CD4-positive, alpha-beta T cell (primary cell): ENCODE measurements at regions not wholly inside any gene's neighbourhood (a gene's known extent, or its start where the extent isn't known, plus 50 kb on each side); places are given as distances from the start of the nearest gene placed in this dataset.

Experiments used
- ATAC-seq: fragments of 200-7000 bp; cut with Tn5 transposase; one replicate; pipeline ENCODE4 v1.10.0; 2022; ENCODE audit warnings: mild to moderate bottlenecking; ENCODE audit not compliant: poor library complexity
- CTCF ChIA-PET: fragments of 350-600 bp; sonication (Branson Sonifier 250); formaldehyde crosslinking; loops from one replicate; lab custom pipeline; 2021; ENCODE audit warnings: antibody characterized with exemption, inconsistent platforms; lab: Charles Lee
- POLR2A ChIA-PET: fragments of 350-600 bp; sonication (Branson Sonifier 250); formaldehyde crosslinking; loops from one replicate; lab custom pipeline; 2021; ENCODE audit warnings: antibody characterized with exemption, inconsistent platforms; lab: Charles Lee
- DNase-seq, 14 experiments: peaks; one replicate each; pipeline ENCODE4 v3.0.0-alpha.2; 2013 to 2020; ENCODE audit warnings: mixed read lengths in 2 of 14
- H3K27ac ChIP-seq, 2 donors: one replicate each; pipeline versions ENCODE4 v1.5.1 to v1.7.0; 2013; ENCODE audit warnings: low read length in 2 of 2, low read depth in 1 of 2, mild to moderate bottlenecking in 1 of 2
- H3K27me3 ChIP-seq, 2 experiments: 1 replicate in 1 of 2; 2 replicates in 1 of 2; pipeline versions ENCODE4 v1.6.1 to v1.7.0; 2013; ENCODE audit warnings: low read length in 2 of 2, control low read depth in 1 of 2, mild to moderate bottlenecking in 1 of 2, moderate library complexity in 1 of 2; ENCODE audit not compliant: insufficient read depth in 2 of 2, control insufficient read depth in 1 of 2
- H3K36me3 ChIP-seq: one replicate; pipeline ENCODE4 v1.6.1; 2013; ENCODE audit warnings: low read length, control low read depth; ENCODE audit not compliant: insufficient read depth
- H3K4me1 ChIP-seq: one replicate; pipeline ENCODE4 v1.6.1; 2013; ENCODE audit warnings: low read length, control low read depth; ENCODE audit not compliant: insufficient read depth
- H3K4me3 ChIP-seq: one replicate; pipeline ENCODE4 v1.5.1; 2013; ENCODE audit warnings: mild to moderate bottlenecking, low read length, moderate library complexity
- H3K9me3 ChIP-seq, 2 experiments: 1 replicate in 1 of 2; 2 replicates in 1 of 2; pipeline versions ENCODE4 v1.6.1 to v1.7.0; 2013; ENCODE audit warnings: low read length in 2 of 2, mild to moderate bottlenecking in 2 of 2, control low read depth in 1 of 2, moderate library complexity in 1 of 2; ENCODE audit not compliant: control insufficient read depth in 1 of 2, insufficient read depth in 1 of 2
- H3K27ac Mint-ChIP-seq: one replicate; pipeline ENCODE4 v1.8.0; 2020; ENCODE audit warnings: mixed read lengths
- H3K27me3 Mint-ChIP-seq: one replicate; pipeline ENCODE4 v1.8.0; 2021; ENCODE audit warnings: mixed read lengths
- H3K36me3 Mint-ChIP-seq: one replicate; pipeline ENCODE4 v1.8.0; 2021; ENCODE audit warnings: low read depth, mixed read lengths
- H3K4me1 Mint-ChIP-seq: one replicate; pipeline ENCODE4 v1.8.0; 2021; ENCODE audit warnings: low read depth, mixed read lengths
- H3K4me3 Mint-ChIP-seq: one replicate; pipeline ENCODE4 v1.8.0; 2020; ENCODE audit warnings: mild to moderate bottlenecking, mixed read lengths
- H3K9me3 Mint-ChIP-seq: one replicate; pipeline ENCODE4 v1.8.0; 2020; ENCODE audit warnings: mixed read lengths
- intact Hi-C, 2 experiments: fragments of 100-400 bp; cut with DNase I in 1 of 2; cut with micrococcal nuclease in 1 of 2; formaldehyde crosslinking; loops; one replicate each; pipeline versions ENCODE4 v1.15.1 to v1.9.0; 2023 to 2025; cut with DNase I, micrococcal nuclease
- TF ChIP-seq, protein P1 (sequence below): fragments of 200-600 bp; IDR thresholded peaks from one replicate; pipeline ENCODE4 v1.8.0; 2022; ENCODE audit warnings: antibody characterized with exemption, mild to moderate bottlenecking

DNA sequence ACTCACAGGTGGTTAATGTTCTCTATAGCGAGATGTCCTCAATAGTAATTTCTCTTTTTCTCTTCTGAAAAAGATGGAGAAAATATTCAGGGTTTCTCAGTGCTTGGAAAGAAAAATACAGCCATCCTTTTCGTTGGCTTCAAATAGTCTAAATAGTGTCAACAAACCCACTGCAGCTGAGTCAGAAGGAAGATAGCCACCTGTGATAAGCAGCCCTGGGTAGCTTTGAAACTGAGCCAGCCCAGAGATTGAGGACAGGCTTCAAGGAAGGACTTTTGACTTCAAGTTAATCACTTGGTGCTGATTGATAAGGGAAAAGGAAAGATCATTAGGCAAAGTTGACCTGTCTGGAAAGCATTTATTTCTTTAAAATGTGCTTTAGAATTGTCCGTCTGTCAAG is 78.7 kb upstream of the TYRP1 start:
- no peak overlapping the region for H3K27ac ChIP-seq
- peaks cover 8% of the 10 kb centered on the region for H3K9me3 Mint-ChIP-seq
- CTCF ChIA-PET, result no interaction called here
- no peaks in the 10 kb centered on the region for H3K4me1 ChIP-seq
- ATAC-seq (no peak), DNase-seq (no peak)
- no peaks in the 10 kb centered on the region for H3K27me3 Mint-ChIP-seq
- intact Hi-C loops, result no loop called here
- no peak overlapping the region for H3K4me3 ChIP-seq
- no peaks in the 10 kb centered on the region for H3K36me3 Mint-ChIP-seq
- H3K27me3 ChIP-seq, result no peaks in the 10 kb centered on the region
- no peaks in the 10 kb centered on the region for H3K9me3 ChIP-seq
- H3K4me3 Mint-ChIP-seq, result no peak overlapping the region
- POLR2A ChIA-PET, result no interaction called here
- no peaks in the 10 kb centered on the region for H3K36me3 ChIP-seq
- no peaks in the 10 kb centered on the region for H3K4me1 Mint-ChIP-seq
- TF ChIP-seq, protein P1, sequence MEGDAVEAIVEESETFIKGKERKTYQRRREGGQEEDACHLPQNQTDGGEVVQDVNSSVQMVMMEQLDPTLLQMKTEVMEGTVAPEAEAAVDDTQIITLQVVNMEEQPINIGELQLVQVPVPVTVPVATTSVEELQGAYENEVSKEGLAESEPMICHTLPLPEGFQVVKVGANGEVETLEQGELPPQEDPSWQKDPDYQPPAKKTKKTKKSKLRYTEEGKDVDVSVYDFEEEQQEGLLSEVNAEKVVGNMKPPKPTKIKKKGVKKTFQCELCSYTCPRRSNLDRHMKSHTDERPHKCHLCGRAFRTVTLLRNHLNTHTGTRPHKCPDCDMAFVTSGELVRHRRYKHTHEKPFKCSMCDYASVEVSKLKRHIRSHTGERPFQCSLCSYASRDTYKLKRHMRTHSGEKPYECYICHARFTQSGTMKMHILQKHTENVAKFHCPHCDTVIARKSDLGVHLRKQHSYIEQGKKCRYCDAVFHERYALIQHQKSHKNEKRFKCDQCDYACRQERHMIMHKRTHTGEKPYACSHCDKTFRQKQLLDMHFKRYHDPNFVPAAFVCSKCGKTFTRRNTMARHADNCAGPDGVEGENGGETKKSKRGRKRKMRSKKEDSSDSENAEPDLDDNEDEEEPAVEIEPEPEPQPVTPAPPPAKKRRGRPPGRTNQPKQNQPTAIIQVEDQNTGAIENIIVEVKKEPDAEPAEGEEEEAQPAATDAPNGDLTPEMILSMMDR, result no peak
- H3K27ac Mint-ChIP-seq, result no peak overlapping the region

DNA sequence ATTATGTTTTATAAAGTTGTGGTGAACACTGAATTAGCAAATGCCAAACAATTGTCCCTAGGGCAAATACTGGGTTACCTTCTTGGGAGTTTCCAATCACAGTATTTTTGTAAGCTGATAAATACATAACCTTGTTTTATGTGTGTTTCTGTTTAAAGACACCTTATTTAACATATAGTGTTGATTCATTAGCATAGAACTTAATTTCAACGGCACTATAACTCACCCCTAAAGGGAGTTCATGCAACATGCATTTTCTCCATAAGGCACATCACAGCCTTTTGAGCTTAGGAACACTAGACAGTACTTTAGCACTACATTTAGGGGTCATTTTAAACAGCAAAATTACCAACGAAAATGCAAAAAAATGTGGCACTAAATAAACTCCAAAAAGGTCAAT is 74.2 kb upstream of the TYRP1 start:
- DNase-seq (no peak), ATAC-seq (no peak)
- Mint-ChIP-seq H3K4me3 (no peak overlapping the region), H3K9me3 (peaks cover 2% of the 10 kb centered on the region), H3K4me1 (no peaks in the 10 kb centered on the region), H3K27me3 (no peaks in the 10 kb centered on the region), H3K27ac (no peak overlapping the region), H3K36me3 (no peaks in the 10 kb centered on the region)
- POLR2A ChIA-PET, result no interaction called here
- peaks cover 0 to 2% of the 10 kb centered on the region in 2 experiments for H3K9me3 ChIP-seq
- H3K27ac ChIP-seq, result no peak overlapping the region
- H3K36me3 ChIP-seq, result no peaks in the 10 kb centered on the region
- CTCF ChIA-PET, result no interaction called here
- intact Hi-C loops, result no loop called here
- no peak overlapping the region for H3K4me3 ChIP-seq
- no peaks in the 10 kb centered on the region for H3K4me1 ChIP-seq
- no peaks in the 10 kb centered on the region for H3K27me3 ChIP-seq
- TF ChIP-seq, protein P1, result no peak

DNA sequence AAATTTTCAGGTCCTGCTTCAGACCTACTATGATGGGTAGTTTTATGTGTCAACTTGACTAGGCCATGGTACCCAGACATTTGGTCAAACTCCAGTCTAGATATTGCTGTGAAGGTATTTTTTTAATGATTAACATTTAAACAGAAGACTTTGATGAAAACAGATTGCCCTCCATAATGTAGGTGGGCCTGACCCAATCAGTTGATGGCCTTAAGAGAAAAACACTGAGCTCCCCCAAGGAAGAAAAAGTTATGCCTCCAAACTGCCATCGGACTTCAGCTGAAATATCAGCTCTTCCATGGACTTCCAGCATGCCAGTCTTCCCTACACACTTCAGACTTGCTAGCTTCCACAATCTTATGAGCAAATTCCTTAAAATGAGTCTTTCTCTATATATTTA is 67.3 kb upstream of the TYRP1 start:
- ChIA-PET POLR2A (no interaction called here), CTCF (no interaction called here)
- H3K27ac Mint-ChIP-seq, result no peak overlapping the region

More for the DNA sequence above, 67.3 kb upstream of the TYRP1 start:
- Mint-ChIP-seq H3K4me1 (no peaks in the 10 kb centered on the region), H3K9me3 (peaks cover 10% of the 10 kb centered on the region), H3K27me3 (no peaks in the 10 kb centered on the region), H3K36me3 (no peaks in the 10 kb centered on the region), H3K4me3 (no peak overlapping the region)
- peaks cover 0 to 9% of the 10 kb centered on the region in 2 experiments for H3K9me3 ChIP-seq
- H3K36me3 ChIP-seq, result no peaks in the 10 kb centered on the region
- ATAC-seq (no peak), DNase-seq (no peak)
- H3K27me3 ChIP-seq, result no peaks in the 10 kb centered on the region
- no peak overlapping the region for H3K27ac ChIP-seq
- no peaks in the 10 kb centered on the region for H3K4me1 ChIP-seq
- TF ChIP-seq, protein P1, result no peak
- intact Hi-C loops, result no loop called here
- no peak overlapping the region for H3K4me3 ChIP-seq
